GM23338 (cell line): ENCODE measurements at regions not wholly inside any gene's neighbourhood (a gene's known extent, or its start where the extent isn't known, plus 50 kb on each side); places are given as distances from the start of the nearest gene placed in this dataset.

ENCODE experiments used
- ATAC-seq: fragments of 200-7000 bp; cut with Tn5 transposase; 3 replicates; pipeline ENCODE4 v1.9.1; 2020
- DNase-seq: peaks from one replicate; pipeline ENCODE4 v3.0.0-alpha.2; 2015; ENCODE audit warnings: low spot score
- H2AFZ ChIP-seq: fragments of 200-600 bp; sonication (generic); 2 replicates; pipeline ENCODE4 v1.8.0; 2016; ENCODE audit warnings: antibody characterized with exemption, mild to moderate bottlenecking, moderate library complexity
- H3F3A ChIP-seq: fragments of 200-600 bp; sonication (generic); replicated peaks from 2 replicates; pipeline ENCODE4 v1.8.0; 2017; ENCODE audit warnings: antibody characterized with exemption, mixed run types, low read depth
- H3K27ac ChIP-seq: fragments of 200-600 bp; sonication (generic); 2 replicates; pipeline ENCODE4 v1.6.1; 2016; ENCODE audit warnings: low read depth
- H3K27me3 ChIP-seq: fragments of 200-600 bp; sonication (generic); 2 replicates; pipeline ENCODE4 v1.8.0; 2016; ENCODE audit warnings: mild to moderate bottlenecking, mixed run types, moderate library complexity; ENCODE audit not compliant: insufficient read depth
- H3K36me3 ChIP-seq: fragments of 200-600 bp; sonication (generic); 2 replicates; pipeline ENCODE4 v1.8.0; 2016; ENCODE audit warnings: mild to moderate bottlenecking; ENCODE audit not compliant: insufficient read depth
- H3K4me1 ChIP-seq: fragments of 200-600 bp; sonication (generic); 2 replicates; pipeline ENCODE4 v1.8.0; 2016; ENCODE audit warnings: mild to moderate bottlenecking, moderate library complexity; ENCODE audit not compliant: insufficient read depth
- H3K4me2 ChIP-seq: fragments of 200-600 bp; sonication (generic); 2 replicates; pipeline ENCODE4 v1.7.1; 2017; ENCODE audit warnings: mixed run types
- H3K4me3 ChIP-seq: fragments of 200-600 bp; sonication (generic); 2 replicates; pipeline ENCODE4 v1.6.1; 2016; ENCODE audit warnings: mixed run types
- H3K79me2 ChIP-seq: fragments of 200-600 bp; sonication (generic); replicated peaks from 2 replicates; pipeline ENCODE4 v1.8.0; 2017; ENCODE audit warnings: mild to moderate bottlenecking; ENCODE audit not compliant: insufficient read depth
- H3K9me2 ChIP-seq: fragments of 200-600 bp; sonication (generic); 2 replicates; pipeline ENCODE4 v1.8.0; 2017; ENCODE audit not compliant: insufficient read depth
- H4K20me1 ChIP-seq: fragments of 200-600 bp; sonication (generic); replicated peaks from 2 replicates; pipeline ENCODE4 v1.8.0; 2017; ENCODE audit warnings: mild to moderate bottlenecking; ENCODE audit not compliant: insufficient read depth
- H3K27ac Mint-ChIP-seq: 2 replicates; pipeline ENCODE4 v1.8.0; 2020; ENCODE audit warnings: inconsistent platforms, mild to moderate bottlenecking, moderate library complexity, mixed read lengths
- H3K27me3 Mint-ChIP-seq: 3 replicates; pipeline ENCODE4 v1.8.0; 2022; ENCODE audit warnings: low read depth, mild to moderate bottlenecking, moderate library complexity, mixed read lengths, inconsistent platforms; ENCODE audit not compliant: insufficient read depth, poor library complexity
- H3K36me3 Mint-ChIP-seq: 3 replicates; pipeline ENCODE4 v1.8.0; 2021; ENCODE audit warnings: low read depth, mild to moderate bottlenecking, inconsistent platforms, moderate library complexity, mixed read lengths
- H3K4me1 Mint-ChIP-seq: 3 replicates; pipeline ENCODE4 v1.8.0; 2020; ENCODE audit warnings: mild to moderate bottlenecking, inconsistent platforms, mixed read lengths
- H3K4me3 Mint-ChIP-seq: 3 replicates; pipeline ENCODE4 v1.8.0; 2021; ENCODE audit warnings: moderate library complexity, mild to moderate bottlenecking, inconsistent platforms, mixed read lengths
- H3K9me3 Mint-ChIP-seq: 3 replicates; pipeline ENCODE4 v1.8.0; 2020; ENCODE audit warnings: moderate library complexity, mild to moderate bottlenecking, inconsistent platforms, mixed read lengths
- CREB1 ChIP-seq: fragments of 250-450 bp; sonication (Bioruptor Pico); IDR thresholded peaks from 2 replicates; pipeline ENCODE4 v1.5.0; 2020; ENCODE audit warnings: low read depth, mild to moderate bottlenecking, moderate library complexity
- ETS1 ChIP-seq: IDR thresholded peaks from 2 replicates; pipeline ENCODE4 v1.6.1; 2016; ENCODE audit warnings: antibody characterized with exemption
- EZH2 ChIP-seq: fragments of 200-600 bp; sonication (generic); IDR thresholded peaks from one replicate; pipeline ENCODE4 v1.8.0; 2017; ENCODE audit warnings: antibody characterized with exemption, mild to moderate bottlenecking, low read depth; ENCODE audit not compliant: unreplicated experiment
- EZH2phosphoT487 ChIP-seq: fragments of 200-600 bp; sonication (generic); IDR thresholded peaks from one replicate; pipeline ENCODE4 v1.8.1; 2018; ENCODE audit warnings: antibody characterized with exemption; ENCODE audit not compliant: unreplicated experiment
- JUNB ChIP-seq: IDR thresholded peaks from one replicate; pipeline ENCODE4 v1.6.1; 2016; ENCODE audit warnings: antibody characterized with exemption; ENCODE audit not compliant: unreplicated experiment
- NANOG ChIP-seq: IDR thresholded peaks from 2 replicates; pipeline ENCODE4 v1.6.1; 2016; ENCODE audit warnings: antibody characterized with exemption, borderline replicate concordance
- POLR2AphosphoS5 ChIP-seq: IDR thresholded peaks from 2 replicates; pipeline ENCODE4 v1.6.1; 2016; ENCODE audit warnings: antibody characterized with exemption, low read depth
- STAT1 ChIP-seq: IDR thresholded peaks from one replicate; pipeline ENCODE4 v1.6.1; 2016; ENCODE audit warnings: antibody characterized with exemption; ENCODE audit not compliant: unreplicated experiment
- ZNF114 ChIP-seq: fragments of 250-450 bp; sonication (Bioruptor Pico); IDR thresholded peaks from 2 replicates; pipeline ENCODE4 v1.5.0; 2020; ENCODE audit warnings: mild to moderate bottlenecking, moderate library complexity
- ZNF331 ChIP-seq: fragments of 250-450 bp; sonication (Bioruptor Pico); IDR thresholded peaks from 2 replicates; pipeline ENCODE4 v1.5.0; 2020; ENCODE audit warnings: low read depth, mild to moderate bottlenecking, moderate library complexity
- ZNF462 ChIP-seq: fragments of 250-450 bp; sonication (Bioruptor Pico); IDR thresholded peaks from 2 replicates; pipeline ENCODE4 v1.5.0; 2020; ENCODE audit warnings: mild to moderate bottlenecking, moderate library complexity
- TF ChIP-seq, protein P1 (sequence below), 2 experiments: fragments of 200-600 bp in 1 of 2; sonication (generic) in 1 of 2; conservative IDR thresholded peaks; 2 replicates each; pipeline versions ENCODE4 v1.5.1 to v1.6.1; 2016 to 2017; ENCODE audit warnings: antibody characterized with exemption in 2 of 2, low read depth in 2 of 2, mild to moderate bottlenecking in 2 of 2, moderate library complexity in 1 of 2
- TF ChIP-seq, protein P2 (sequence below): IDR thresholded peaks from one replicate; pipeline ENCODE4 v1.6.1; 2018; ENCODE audit warnings: antibody characterized with exemption; ENCODE audit not compliant: unreplicated experiment

GRCh38 chr12:60159761-60160160 is 563.9 kb downstream of the SLC16A7 start:
- ATAC-seq, result no peak
- Histone ChIP-seq H3K79me2 (no peaks in the 10 kb centered on the region), H4K20me1 (no peaks in the 10 kb centered on the region), H2AFZ (no peak overlapping the region), H3K27ac (no peak overlapping the region), H3K9me2 (no peaks in the 10 kb centered on the region), H3K4me3 (no peak overlapping the region), H3F3A (no peaks in the 10 kb centered on the region), H3K4me2 (no peak overlapping the region), H3K36me3 (no peaks in the 10 kb centered on the region), H3K27me3 (no peaks in the 10 kb centered on the region), H3K4me1 (no peaks in the 10 kb centered on the region)
- H3K27ac Mint-ChIP-seq, result no peak overlapping the region
- H3K9me3 Mint-ChIP-seq, result no peaks in the 10 kb centered on the region
- DNase-seq, result no peak
- H3K4me1 Mint-ChIP-seq, result no peaks in the 10 kb centered on the region
- H3K27me3 Mint-ChIP-seq, result no peaks in the 10 kb centered on the region
- TF ChIP-seq CREB1, result no peak
- TF ChIP-seq, protein P1, sequence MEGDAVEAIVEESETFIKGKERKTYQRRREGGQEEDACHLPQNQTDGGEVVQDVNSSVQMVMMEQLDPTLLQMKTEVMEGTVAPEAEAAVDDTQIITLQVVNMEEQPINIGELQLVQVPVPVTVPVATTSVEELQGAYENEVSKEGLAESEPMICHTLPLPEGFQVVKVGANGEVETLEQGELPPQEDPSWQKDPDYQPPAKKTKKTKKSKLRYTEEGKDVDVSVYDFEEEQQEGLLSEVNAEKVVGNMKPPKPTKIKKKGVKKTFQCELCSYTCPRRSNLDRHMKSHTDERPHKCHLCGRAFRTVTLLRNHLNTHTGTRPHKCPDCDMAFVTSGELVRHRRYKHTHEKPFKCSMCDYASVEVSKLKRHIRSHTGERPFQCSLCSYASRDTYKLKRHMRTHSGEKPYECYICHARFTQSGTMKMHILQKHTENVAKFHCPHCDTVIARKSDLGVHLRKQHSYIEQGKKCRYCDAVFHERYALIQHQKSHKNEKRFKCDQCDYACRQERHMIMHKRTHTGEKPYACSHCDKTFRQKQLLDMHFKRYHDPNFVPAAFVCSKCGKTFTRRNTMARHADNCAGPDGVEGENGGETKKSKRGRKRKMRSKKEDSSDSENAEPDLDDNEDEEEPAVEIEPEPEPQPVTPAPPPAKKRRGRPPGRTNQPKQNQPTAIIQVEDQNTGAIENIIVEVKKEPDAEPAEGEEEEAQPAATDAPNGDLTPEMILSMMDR (conservative IDR thresholded peaks at IDR 0.05; ENCODE audit: low read depth in 2 of 2), result no peak
- TF ChIP-seq STAT1, result no peak
- no peak for TF ChIP-seq EZH2phosphoT487
- no peak for TF ChIP-seq ZNF462 (CRISPR knock-in tag)
- TF ChIP-seq NANOG, result no peak
- TF ChIP-seq ZNF331 (CRISPR knock-in tag), result no peak
- no peak for TF ChIP-seq JUNB
- TF ChIP-seq POLR2AphosphoS5, result no peak
- TF ChIP-seq ETS1, result no peak
- TF ChIP-seq ZNF114, result no peak
- no peak for TF ChIP-seq EZH2
- TF ChIP-seq, protein P2, sequence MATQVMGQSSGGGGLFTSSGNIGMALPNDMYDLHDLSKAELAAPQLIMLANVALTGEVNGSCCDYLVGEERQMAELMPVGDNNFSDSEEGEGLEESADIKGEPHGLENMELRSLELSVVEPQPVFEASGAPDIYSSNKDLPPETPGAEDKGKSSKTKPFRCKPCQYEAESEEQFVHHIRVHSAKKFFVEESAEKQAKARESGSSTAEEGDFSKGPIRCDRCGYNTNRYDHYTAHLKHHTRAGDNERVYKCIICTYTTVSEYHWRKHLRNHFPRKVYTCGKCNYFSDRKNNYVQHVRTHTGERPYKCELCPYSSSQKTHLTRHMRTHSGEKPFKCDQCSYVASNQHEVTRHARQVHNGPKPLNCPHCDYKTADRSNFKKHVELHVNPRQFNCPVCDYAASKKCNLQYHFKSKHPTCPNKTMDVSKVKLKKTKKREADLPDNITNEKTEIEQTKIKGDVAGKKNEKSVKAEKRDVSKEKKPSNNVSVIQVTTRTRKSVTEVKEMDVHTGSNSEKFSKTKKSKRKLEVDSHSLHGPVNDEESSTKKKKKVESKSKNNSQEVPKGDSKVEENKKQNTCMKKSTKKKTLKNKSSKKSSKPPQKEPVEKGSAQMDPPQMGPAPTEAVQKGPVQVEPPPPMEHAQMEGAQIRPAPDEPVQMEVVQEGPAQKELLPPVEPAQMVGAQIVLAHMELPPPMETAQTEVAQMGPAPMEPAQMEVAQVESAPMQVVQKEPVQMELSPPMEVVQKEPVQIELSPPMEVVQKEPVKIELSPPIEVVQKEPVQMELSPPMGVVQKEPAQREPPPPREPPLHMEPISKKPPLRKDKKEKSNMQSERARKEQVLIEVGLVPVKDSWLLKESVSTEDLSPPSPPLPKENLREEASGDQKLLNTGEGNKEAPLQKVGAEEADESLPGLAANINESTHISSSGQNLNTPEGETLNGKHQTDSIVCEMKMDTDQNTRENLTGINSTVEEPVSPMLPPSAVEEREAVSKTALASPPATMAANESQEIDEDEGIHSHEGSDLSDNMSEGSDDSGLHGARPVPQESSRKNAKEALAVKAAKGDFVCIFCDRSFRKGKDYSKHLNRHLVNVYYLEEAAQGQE, result no peak
- H3K4me3 Mint-ChIP-seq, result no peak overlapping the region
- H3K36me3 Mint-ChIP-seq, result no peaks in the 10 kb centered on the region
